GM23338 (cell line): ENCODE measurements at regions not wholly inside any gene's neighbourhood (a gene's known extent, or its start where the extent isn't known, plus 50 kb on each side); places are given as distances from the start of the nearest gene placed in this dataset.
A peak's percentile ranks its signal among the peaks of the same experiment; 100 is the strongest.

ENCODE experiments used
- ATAC-seq: fragments of 200-7000 bp; cut with Tn5 transposase; 3 replicates; pipeline ENCODE4 v1.9.1; 2020
- DNase-seq: peaks from one replicate; pipeline ENCODE4 v3.0.0-alpha.2; 2015; ENCODE audit warnings: low spot score
- H2AFZ ChIP-seq: fragments of 200-600 bp; sonication (generic); 2 replicates; pipeline ENCODE4 v1.8.0; 2016; ENCODE audit warnings: antibody characterized with exemption, mild to moderate bottlenecking, moderate library complexity
- H3F3A ChIP-seq: fragments of 200-600 bp; sonication (generic); replicated peaks from 2 replicates; pipeline ENCODE4 v1.8.0; 2017; ENCODE audit warnings: antibody characterized with exemption, mixed run types, low read depth
- H3K27ac ChIP-seq: fragments of 200-600 bp; sonication (generic); 2 replicates; pipeline ENCODE4 v1.6.1; 2016; ENCODE audit warnings: low read depth
- H3K27me3 ChIP-seq: fragments of 200-600 bp; sonication (generic); 2 replicates; pipeline ENCODE4 v1.8.0; 2016; ENCODE audit warnings: mild to moderate bottlenecking, mixed run types, moderate library complexity; ENCODE audit not compliant: insufficient read depth
- H3K36me3 ChIP-seq: fragments of 200-600 bp; sonication (generic); 2 replicates; pipeline ENCODE4 v1.8.0; 2016; ENCODE audit warnings: mild to moderate bottlenecking; ENCODE audit not compliant: insufficient read depth
- H3K4me1 ChIP-seq: fragments of 200-600 bp; sonication (generic); 2 replicates; pipeline ENCODE4 v1.8.0; 2016; ENCODE audit warnings: mild to moderate bottlenecking, moderate library complexity; ENCODE audit not compliant: insufficient read depth
- H3K4me2 ChIP-seq: fragments of 200-600 bp; sonication (generic); 2 replicates; pipeline ENCODE4 v1.7.1; 2017; ENCODE audit warnings: mixed run types
- H3K4me3 ChIP-seq: fragments of 200-600 bp; sonication (generic); 2 replicates; pipeline ENCODE4 v1.6.1; 2016; ENCODE audit warnings: mixed run types
- H3K79me2 ChIP-seq: fragments of 200-600 bp; sonication (generic); replicated peaks from 2 replicates; pipeline ENCODE4 v1.8.0; 2017; ENCODE audit warnings: mild to moderate bottlenecking; ENCODE audit not compliant: insufficient read depth
- H3K9me2 ChIP-seq: fragments of 200-600 bp; sonication (generic); 2 replicates; pipeline ENCODE4 v1.8.0; 2017; ENCODE audit not compliant: insufficient read depth
- H4K20me1 ChIP-seq: fragments of 200-600 bp; sonication (generic); replicated peaks from 2 replicates; pipeline ENCODE4 v1.8.0; 2017; ENCODE audit warnings: mild to moderate bottlenecking; ENCODE audit not compliant: insufficient read depth
- H3K27ac Mint-ChIP-seq: 2 replicates; pipeline ENCODE4 v1.8.0; 2020; ENCODE audit warnings: inconsistent platforms, mild to moderate bottlenecking, moderate library complexity, mixed read lengths
- H3K27me3 Mint-ChIP-seq: 3 replicates; pipeline ENCODE4 v1.8.0; 2022; ENCODE audit warnings: low read depth, mild to moderate bottlenecking, moderate library complexity, mixed read lengths, inconsistent platforms; ENCODE audit not compliant: insufficient read depth, poor library complexity
- H3K36me3 Mint-ChIP-seq: 3 replicates; pipeline ENCODE4 v1.8.0; 2021; ENCODE audit warnings: low read depth, mild to moderate bottlenecking, inconsistent platforms, moderate library complexity, mixed read lengths
- H3K4me1 Mint-ChIP-seq: 3 replicates; pipeline ENCODE4 v1.8.0; 2020; ENCODE audit warnings: mild to moderate bottlenecking, inconsistent platforms, mixed read lengths
- H3K4me3 Mint-ChIP-seq: 3 replicates; pipeline ENCODE4 v1.8.0; 2021; ENCODE audit warnings: moderate library complexity, mild to moderate bottlenecking, inconsistent platforms, mixed read lengths
- H3K9me3 Mint-ChIP-seq: 3 replicates; pipeline ENCODE4 v1.8.0; 2020; ENCODE audit warnings: moderate library complexity, mild to moderate bottlenecking, inconsistent platforms, mixed read lengths
- CREB1 ChIP-seq: fragments of 250-450 bp; sonication (Bioruptor Pico); IDR thresholded peaks from 2 replicates; pipeline ENCODE4 v1.5.0; 2020; ENCODE audit warnings: low read depth, mild to moderate bottlenecking, moderate library complexity
- EZH2 ChIP-seq: fragments of 200-600 bp; sonication (generic); IDR thresholded peaks from one replicate; pipeline ENCODE4 v1.8.0; 2017; ENCODE audit warnings: antibody characterized with exemption, mild to moderate bottlenecking, low read depth; ENCODE audit not compliant: unreplicated experiment
- NANOG ChIP-seq: IDR thresholded peaks from 2 replicates; pipeline ENCODE4 v1.6.1; 2016; ENCODE audit warnings: antibody characterized with exemption, borderline replicate concordance
- REST ChIP-seq: IDR thresholded peaks from one replicate; pipeline ENCODE4 v1.6.1; 2018; ENCODE audit warnings: antibody characterized with exemption; ENCODE audit not compliant: unreplicated experiment
- ZNF114 ChIP-seq: fragments of 250-450 bp; sonication (Bioruptor Pico); IDR thresholded peaks from 2 replicates; pipeline ENCODE4 v1.5.0; 2020; ENCODE audit warnings: mild to moderate bottlenecking, moderate library complexity
- ZNF462 ChIP-seq: fragments of 250-450 bp; sonication (Bioruptor Pico); IDR thresholded peaks from 2 replicates; pipeline ENCODE4 v1.5.0; 2020; ENCODE audit warnings: mild to moderate bottlenecking, moderate library complexity

GRCh38 chr15:59885832-59886231, 118.3 kb upstream of the FOXB1 start (continued):
- TF ChIP-seq ZNF114 (no peak), EZH2 (no peak), CREB1 (CRISPR knock-in tag) (no peak), ZNF462 (CRISPR knock-in tag) (no peak), NANOG (no peak)

GRCh38 chr15:59879506-59880265, 124.4 kb upstream of the FOXB1 start:
- Histone ChIP-seq H3K79me2 (no peaks in the 10 kb centered on the region), H3K4me3 (no peak overlapping the region), H2AFZ (peak overlapping the region; percentile 63; the same call in 1 of the 2 replicates), H3F3A (no peaks in the 10 kb centered on the region), H3K27me3 (no peaks in the 10 kb centered on the region), H3K36me3 (no peaks in the 10 kb centered on the region), H3K9me2 (0 out of 2 replicates have a peak, but pooled peaks cover 2% of the 10 kb centered on the region), H3K4me1 (0 out of 2 replicates have a peak, but pooled peaks cover 3% of the 10 kb centered on the region), H3K4me2 (no peak overlapping the region), H4K20me1 (no peaks in the 10 kb centered on the region), H3K27ac (no peak overlapping the region)
- ATAC-seq (no peak), DNase-seq (no peak)
- peaks cover 2% of the 10 kb centered on the region for H3K27me3 Mint-ChIP-seq
- H3K36me3 Mint-ChIP-seq = no peaks in the 10 kb centered on the region
- no peaks in the 10 kb centered on the region for H3K9me3 Mint-ChIP-seq
- H3K4me1 Mint-ChIP-seq = peaks cover 33% of the 10 kb centered on the region; the same call in 2 of the 3 replicates
- no peak overlapping the region for H3K4me3 Mint-ChIP-seq
- H3K27ac Mint-ChIP-seq = no peak overlapping the region
- TF ChIP-seq NANOG (no peak), REST (no peak), CREB1 (CRISPR knock-in tag) (no peak), ZNF114 (no peak)
